DMS 273 treated with DMSO at 0.1 percent for 48 hours (cell line): ENCODE measurements at regions not wholly inside any gene's neighbourhood (a gene's known extent, or its start where the extent isn't known, plus 50 kb on each side); places are given as distances from the start of the nearest gene placed in this dataset.

Experiments
- DNase-seq: peaks from one replicate; lab custom pipeline; 2025; lab: John Stamatoyannopoulos, UW

DNA sequence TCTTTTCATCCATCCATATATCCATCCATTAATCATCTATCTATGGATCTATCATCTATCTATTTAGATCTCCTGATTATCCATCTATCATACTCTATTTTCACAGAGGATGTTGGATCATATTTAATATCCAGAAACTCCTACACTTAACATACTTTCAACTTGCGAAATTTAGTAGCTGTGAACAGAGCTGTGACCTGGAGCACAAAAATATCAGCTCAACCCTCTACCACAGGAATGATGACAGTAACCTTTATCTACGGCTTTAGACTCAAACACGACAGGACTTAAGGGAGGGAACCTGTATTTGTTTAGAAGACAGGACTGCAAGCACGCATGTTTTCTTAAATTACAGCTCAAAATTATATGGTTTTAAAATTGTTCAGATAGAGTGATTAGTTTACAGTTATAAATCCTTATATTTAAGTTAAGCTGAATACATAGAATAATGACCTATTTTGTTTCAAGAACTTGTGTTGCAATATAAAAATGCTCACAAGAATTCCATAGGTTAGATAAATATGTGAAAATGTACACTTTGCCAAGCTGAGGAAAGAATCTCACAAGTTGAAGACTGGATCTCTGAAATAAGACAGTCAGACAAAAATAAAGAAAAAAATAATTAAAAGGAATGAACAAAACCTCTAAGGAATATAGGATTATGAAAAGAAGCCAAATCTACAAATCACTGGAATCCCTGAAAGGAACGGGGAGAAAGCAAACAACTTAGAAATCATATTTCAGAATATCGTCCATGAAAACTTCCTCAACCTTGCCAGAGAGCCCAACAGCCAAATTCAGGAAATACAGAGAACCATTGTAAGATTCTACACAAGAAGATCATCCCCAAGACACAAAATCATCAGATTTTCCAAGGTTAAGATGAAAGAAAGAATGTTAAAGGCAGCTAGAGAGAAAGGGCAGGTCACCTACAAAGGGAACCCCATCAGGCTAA lies 142.0 kb downstream of the COL6A3 start:
- DNase-seq = no peak
